Loucy (cell line): ENCODE measurements at regions not wholly inside any gene's neighbourhood (a gene's known extent, or its start where the extent isn't known, plus 50 kb on each side); places are given as distances from the start of the nearest gene placed in this dataset.

Experiments used
- H2AFZ ChIP-seq: fragments of 200-600 bp; sonication (generic); 2 replicates; pipeline ENCODE4 v1.6.0; 2016; ENCODE audit warnings: antibody characterized with exemption, mild to moderate bottlenecking, low read length, moderate library complexity
- H3F3A ChIP-seq: fragments of 200-600 bp; 2 replicates; pipeline ENCODE4 v1.6.0; 2016; ENCODE audit warnings: antibody characterized with exemption, low read depth, mild to moderate bottlenecking
- H3K27me3 ChIP-seq: fragments of 200-600 bp; sonication (generic); 2 replicates; pipeline ENCODE4 v1.6.1; 2014; ENCODE audit warnings: low read length, mild to moderate bottlenecking; ENCODE audit not compliant: insufficient read depth, poor library complexity, severe bottlenecking
- H3K36me3 ChIP-seq: fragments of 200-600 bp; sonication (generic); 2 replicates; pipeline ENCODE4 v1.6.1; 2016; ENCODE audit warnings: low read length; ENCODE audit not compliant: insufficient read depth
- H3K4me1 ChIP-seq: fragments of 200-600 bp; sonication (generic); 2 replicates; pipeline ENCODE4 v1.5.1; 2014; ENCODE audit warnings: low read length, mild to moderate bottlenecking; ENCODE audit not compliant: insufficient read depth, poor library complexity, severe bottlenecking
- H3K4me2 ChIP-seq: fragments of 200-600 bp; sonication (generic); 2 replicates; pipeline ENCODE4 v1.6.0; 2014; ENCODE audit warnings: antibody characterized with exemption, low read length, low read depth, mild to moderate bottlenecking; ENCODE audit not compliant: poor library complexity, severe bottlenecking
- H3K4me3 ChIP-seq: fragments of 200-600 bp; sonication (generic); 2 replicates; pipeline ENCODE4 v1.5.1; 2014; ENCODE audit warnings: low read length, mild to moderate bottlenecking, mixed read lengths; ENCODE audit not compliant: poor library complexity, severe bottlenecking
- H3K79me2 ChIP-seq: fragments of 200-600 bp; sonication (generic); 2 replicates; pipeline ENCODE4 v1.6.1; 2014; ENCODE audit warnings: low read length; ENCODE audit not compliant: insufficient read depth
- H3K9ac ChIP-seq: fragments of 200-600 bp; sonication (generic); 2 replicates; pipeline ENCODE4 v1.6.0; 2014; ENCODE audit warnings: mild to moderate bottlenecking, low read depth, low read length, moderate library complexity; ENCODE audit not compliant: poor library complexity, severe bottlenecking
- H3K9me2 ChIP-seq: fragments of 200-600 bp; sonication (generic); replicated peaks from 2 replicates; pipeline ENCODE4 v1.6.1; 2016; ENCODE audit warnings: low read depth, low read length, mixed read lengths
- H3K9me3 ChIP-seq: fragments of 200-600 bp; sonication (generic); 2 replicates; pipeline ENCODE4 v1.6.1; 2014; ENCODE audit warnings: mild to moderate bottlenecking, antibody characterized with exemption, low read length, low read depth; ENCODE audit not compliant: insufficient read depth
- H4K20me1 ChIP-seq: fragments of 200-600 bp; sonication (generic); 2 replicates; pipeline ENCODE4 v1.6.0; 2014; ENCODE audit warnings: antibody characterized with exemption, low read length, mild to moderate bottlenecking; ENCODE audit not compliant: insufficient read depth, poor library complexity, severe bottlenecking
- CTCF ChIP-seq: fragments of 200-600 bp; sonication (generic); conservative IDR thresholded peaks from 2 replicates; pipeline ENCODE4 v1.5.1; 2014; ENCODE audit warnings: mild to moderate bottlenecking, antibody characterized with exemption, low read length
- EZH2phosphoT487 ChIP-seq: fragments of 200-600 bp; IDR thresholded peaks from 2 replicates; pipeline ENCODE4 v1.6.1; 2018; ENCODE audit warnings: antibody characterized with exemption, mild to moderate bottlenecking, moderate library complexity, borderline replicate concordance

- Histone ChIP-seq H3K4me1 (peaks cover 4% of the 10 kb centered on the region), H3K36me3 (no peaks in the 10 kb centered on the region), H2AFZ (no peak overlapping the region), H3K79me2 (no peaks in the 10 kb centered on the region), H3K4me3 (no peak overlapping the region), H3K9ac (no peak overlapping the region), H3K9me2 (no peaks in the 10 kb centered on the region), H4K20me1 (no peaks in the 10 kb centered on the region), H3F3A (no peaks in the 10 kb centered on the region), H3K4me2 (no peak overlapping the region), H3K9me3 (no peaks in the 10 kb centered on the region), H3K27me3 (no peaks in the 10 kb centered on the region)
- no peak for TF ChIP-seq CTCF
- no peak for TF ChIP-seq EZH2phosphoT487
Observed at GRCh38 chr15:38895326-38896255, 331.0 kb upstream of the RASGRP1 start.

- TF ChIP-seq EZH2phosphoT487, result no peak
- no peak for TF ChIP-seq CTCF
- Histone ChIP-seq H3K4me2 (no peak overlapping the region), H2AFZ (no peak overlapping the region), H3K9ac (no peak overlapping the region), H3K9me2 (no peaks in the 10 kb centered on the region), H3K4me3 (no peak overlapping the region), H3K27me3 (no peaks in the 10 kb centered on the region), H4K20me1 (no peaks in the 10 kb centered on the region), H3F3A (no peaks in the 10 kb centered on the region), H3K79me2 (no peaks in the 10 kb centered on the region), H3K36me3 (no peaks in the 10 kb centered on the region), H3K4me1 (peaks cover 4% of the 10 kb centered on the region), H3K9me3 (no peaks in the 10 kb centered on the region)
Observed at GRCh38 chr15:38896647-38897046, 332.0 kb upstream of the RASGRP1 start.

- H3K9ac ChIP-seq, result no peak overlapping the region
- H2AFZ ChIP-seq, result no peak overlapping the region
- TF ChIP-seq CTCF (no peak), EZH2phosphoT487 (no peak)
- no peaks in the 10 kb centered on the region for H3K79me2 ChIP-seq
- H3K4me1 ChIP-seq, result peaks cover 4% of the 10 kb centered on the region
- no peaks in the 10 kb centered on the region for H4K20me1 ChIP-seq
- H3K9me2 ChIP-seq, result no peaks in the 10 kb centered on the region
- H3F3A ChIP-seq, result no peaks in the 10 kb centered on the region
- no peaks in the 10 kb centered on the region for H3K9me3 ChIP-seq
- no peak overlapping the region for H3K4me2 ChIP-seq
- H3K36me3 ChIP-seq, result no peaks in the 10 kb centered on the region
- no peaks in the 10 kb centered on the region for H3K27me3 ChIP-seq
- H3K4me3 ChIP-seq, result no peak overlapping the region
Observed at GRCh38 chr15:38897551-38897950, 332.9 kb upstream of the RASGRP1 start.
